GM21576 (cell line): ENCODE measurements at regions not wholly inside any gene's neighbourhood (a gene's known extent, or its start where the extent isn't known, plus 50 kb on each side); places are given as distances from the start of the nearest gene placed in this dataset.
"Not testable (repeated sequence)": the region's sequence is repeated elsewhere in the genome, so short reads cannot be mapped to it uniquely, and the experiment has no call there.

Source experiments
- ATAC-seq: cut with Tn5 transposase; IDR thresholded peaks from one replicate; pipeline ENCODE4 v1.9.1; 2021; ENCODE audit warnings: mild to moderate bottlenecking, moderate library complexity; ENCODE audit not compliant: unreplicated experiment

- ATAC-seq: no peak
Measured at GRCh38 chr2:184174493-184175104, 423.7 kb upstream of the ZNF804A start.

- ATAC-seq: no peak
Measured at GRCh38 chr2:184178229-184178628, 420.1 kb upstream of the ZNF804A start.

GRCh38 chr2:184186436-184186835 is 411.9 kb upstream of the ZNF804A start:
- no peak for ATAC-seq

GRCh38 chr2:184187421-184187971 is 410.8 kb upstream of the ZNF804A start:
- no peak for ATAC-seq

- no peak for ATAC-seq
Measured at GRCh38 chr2:184190725-184191124, 407.6 kb upstream of the ZNF804A start.

- ATAC-seq: no peak
Measured at GRCh38 chr2:184192649-184193048, 405.7 kb upstream of the ZNF804A start.

GRCh38 chr2:184197413-184197812 is 400.9 kb upstream of the ZNF804A start:
- ATAC-seq: no peak

- not testable (repeated sequence) for ATAC-seq
Measured at GRCh38 chr2:184198791-184199190, 399.5 kb upstream of the ZNF804A start.

GRCh38 chr2:184199274-184199673 is 399.1 kb upstream of the ZNF804A start:
- no peak for ATAC-seq

GRCh38 chr2:184201246-184201645 is 397.1 kb upstream of the ZNF804A start:
- ATAC-seq: no peak

GRCh38 chr2:184203661-184204060 is 394.7 kb upstream of the ZNF804A start:
- ATAC-seq: no peak

GRCh38 chr2:184205048-184205596 is 393.2 kb upstream of the ZNF804A start:
- ATAC-seq: no peak

GRCh38 chr2:184206045-184206444 is 392.3 kb upstream of the ZNF804A start:
- ATAC-seq: no peak

- no peak for ATAC-seq
Measured at GRCh38 chr2:184210329-184210728, 388.0 kb upstream of the ZNF804A start.

GRCh38 chr2:184215745-184216144 is 382.6 kb upstream of the ZNF804A start:
- no peak for ATAC-seq

GRCh38 chr2:184256611-184257010 is 341.7 kb upstream of the ZNF804A start:
- ATAC-seq: no peak

GRCh38 chr2:184261331-184261730 is 337.0 kb upstream of the ZNF804A start:
- ATAC-seq: no peak

GRCh38 chr2:184261818-184262217 is 336.5 kb upstream of the ZNF804A start:
- no peak for ATAC-seq

GRCh38 chr2:184268900-184269477 is 329.3 kb upstream of the ZNF804A start:
- ATAC-seq: no peak

- no peak for ATAC-seq
Measured at GRCh38 chr2:184270660-184271059, 327.7 kb upstream of the ZNF804A start.

- ATAC-seq: no peak
Measured at GRCh38 chr2:184272056-184272455, 326.3 kb upstream of the ZNF804A start.

GRCh38 chr2:184294831-184295230 is 303.5 kb upstream of the ZNF804A start:
- ATAC-seq: no peak
